ENCODE measurements at regions not wholly inside any gene's neighbourhood (a gene's known extent, or its start where the extent isn't known, plus 50 kb on each side); places are given as distances from the start of the nearest gene placed in this dataset.

GRCh38 chrX:40156470-40157227 lies 58.9 kb upstream of the BCOR start:
- FAIRE-seq (no peak), DNase-seq (ENCODE audit: low read depth, low spot score) (no peak), ATAC-seq (no peak)
- Histone ChIP-seq H3K9ac (ENCODE audit: control insufficient read depth, insufficient read depth, low read length) (no peak overlapping the region), H2AFZ (ENCODE audit: control insufficient read depth, low read depth, low read length) (no peak overlapping the region), H3K27ac (ENCODE audit: control insufficient read depth, insufficient read depth) (no peak overlapping the region), H4K20me1 (ENCODE audit: control insufficient read depth, insufficient read depth) (no peaks in the 10 kb centered on the region), H3K4me3 (no peak overlapping the region), H3K4me1 (ENCODE audit: control insufficient read depth, insufficient read depth, low read length) (peaks cover 4% of the 10 kb centered on the region), H3K4me2 (ENCODE audit: control insufficient read depth, insufficient read depth) (no peak overlapping the region), H3K9me3 (replicated peaks; ENCODE audit: control insufficient read depth, insufficient read depth, low read length) (no peaks in the 10 kb centered on the region; the same call in 2 of the 3 replicates), H3K79me2 (ENCODE audit: control insufficient read depth, insufficient read depth, low read length) (no peaks in the 10 kb centered on the region), H3K27me3 (replicated peaks in 1 of 2; ENCODE audit: control insufficient read depth in 2 of 2, insufficient read depth in 2 of 2, low read length in 1 of 2) (no peaks in the 10 kb centered on the region), H3K36me3 (ENCODE audit: control insufficient read depth in 2 of 2, insufficient read depth in 2 of 2, low read length in 1 of 2) (no peaks in the 10 kb centered on the region)
- ChIA-PET POLR2A (no interaction called here), SMC1A (ENCODE audit: uncharacterized antibody, unreplicated experiment) (no interaction called here), RAD21 (ENCODE audit: unreplicated experiment) (no interaction called here), CTCF (no interaction called here)
- intact Hi-C loops (cut with micrococcal nuclease; ENCODE audit: unreplicated experiment) (no loop called here), in situ Hi-C loops (cut with MboI) (no loop called here)
- no TSS peak for BruUV-seq (replicated peaks)
- WGBS (ENCODE audit: insufficient coverage, insufficient replicate concordance, low lambda C conversion rate, missing lambda C conversion rate) = 76% methylated on average over 34 of the region's 41 CpGs
- TF ChIP-seq RCOR1 (conservative IDR thresholded peaks at IDR 0.05; ENCODE audit: low read depth, low read length) = no peak
- no peak for TF ChIP-seq DPF2 (IDR thresholded peaks at IDR 0.05)
- no peak for TF ChIP-seq SPI1 (IDR thresholded peaks at IDR 0.05; ENCODE audit: borderline replicate concordance, insufficient read depth, low read depth, low read length)
- no peak for TF ChIP-seq RELB (IDR thresholded peaks at IDR 0.05; ENCODE audit: low read depth)
- TF ChIP-seq CHD4 (IDR thresholded peaks at IDR 0.05) = no peak
- TF ChIP-seq EED (IDR thresholded peaks at IDR 0.05; ENCODE audit: low read depth) = no peak
- TF ChIP-seq MEF2B (IDR thresholded peaks at IDR 0.05; ENCODE audit: partially characterized antibody, poor library complexity, severe bottlenecking) = no peak
- no peak for TF ChIP-seq NFYA (IDR thresholded peaks at IDR 0.05; ENCODE audit: borderline replicate concordance, low read depth, low read length)
- TF ChIP-seq ZNF384 (IDR thresholded peaks at IDR 0.05; ENCODE audit: borderline replicate concordance, low read depth, low read length) = no peak
- TF ChIP-seq CEBPZ (IDR thresholded peaks at IDR 0.05; ENCODE audit: low read depth, low read length) = no peak
- TF ChIP-seq MTA2 (IDR thresholded peaks at IDR 0.05; ENCODE audit: low read depth) = no peak
- no peak for TF ChIP-seq NFIC (IDR thresholded peaks at IDR 0.05; ENCODE audit: low read depth, low read length)
- TF ChIP-seq GATAD2B (conservative IDR thresholded peaks at IDR 0.05; ENCODE audit: low read depth) = no peak
